HTR-8/SVneo (cell line): ENCODE measurements at regions not wholly inside any gene's neighbourhood (a gene's known extent, or its start where the extent isn't known, plus 50 kb on each side); places are given as distances from the start of the nearest gene placed in this dataset.
"Not testable (repeated sequence)": the region's sequence is repeated elsewhere in the genome, so short reads cannot be mapped to it uniquely, and the experiment has no call there.

ENCODE experiments used
- DNase-seq: peaks from one replicate; pipeline ENCODE4 v3.0.0; 2011; ENCODE audit warnings: low spot score, mixed read lengths; ENCODE audit not compliant: insufficient read length
- FAIRE-seq: peaks from 2 replicates; lab custom pipeline; 2011; peaks lifted over from hg19 to GRCh38; lab: Jason Lieb, UNC

DNA sequence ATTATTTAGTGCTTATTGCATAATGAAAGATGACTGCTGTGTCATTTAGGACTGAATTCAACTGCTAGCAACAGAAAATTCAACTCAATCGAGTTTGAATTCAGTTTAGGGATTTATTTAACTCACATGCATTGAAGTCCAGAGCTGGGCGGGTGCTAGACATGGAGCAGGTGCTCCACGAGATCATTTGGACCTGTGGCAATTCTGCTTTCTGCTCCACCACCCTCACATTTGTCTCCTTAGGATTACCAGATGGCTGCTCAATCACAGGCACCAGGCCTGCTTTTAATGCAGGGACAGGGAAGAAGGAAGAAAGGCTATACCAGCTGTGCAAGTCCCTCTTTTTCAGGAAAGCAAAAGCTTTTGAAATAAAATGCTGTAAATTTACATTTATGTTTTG lies 572.9 kb upstream of the SLC8A1 start:
- FAIRE-seq, result no peak
- DNase-seq, result no peak

DNA sequence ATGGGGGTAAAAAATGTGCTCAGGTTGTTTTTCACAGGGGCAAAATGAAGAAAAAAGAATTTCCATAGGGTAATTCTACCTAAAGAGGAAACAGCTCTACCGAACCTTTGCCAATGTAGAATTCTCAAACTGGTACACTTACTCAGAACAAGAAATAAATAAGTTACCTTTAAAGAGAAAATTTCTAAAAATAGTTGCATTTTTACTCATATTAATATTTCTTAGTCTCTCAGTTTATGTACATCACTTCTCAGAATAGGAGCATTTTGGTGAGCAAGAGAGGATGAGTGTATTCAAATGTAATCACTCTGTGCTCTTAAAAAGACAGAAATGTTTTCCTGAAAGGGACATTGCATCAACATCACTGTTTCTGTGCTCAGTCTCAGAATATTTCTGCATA lies 574.7 kb upstream of the SLC8A1 start:
- DNase-seq (no peak), FAIRE-seq (no peak)

DNA sequence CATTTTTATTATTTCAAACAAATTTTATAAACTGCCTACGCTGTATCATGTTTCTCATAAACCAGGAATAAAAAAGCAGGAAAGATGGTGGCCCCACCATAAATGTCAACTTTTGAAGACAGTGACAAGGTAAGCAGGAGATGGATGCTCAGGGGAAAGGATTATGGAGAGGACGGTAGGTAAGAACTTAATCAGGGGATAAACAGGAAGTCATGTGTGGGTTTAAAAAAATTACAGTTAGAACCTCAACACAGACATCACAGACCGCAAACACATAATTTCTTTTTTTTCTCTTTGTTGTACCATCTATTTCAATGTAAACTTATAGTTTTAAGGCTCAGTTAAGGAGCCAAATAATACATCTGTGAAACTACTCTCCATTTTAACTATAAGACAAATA lies 575.2 kb upstream of the SLC8A1 start:
- DNase-seq (no peak), FAIRE-seq (no peak)

DNA sequence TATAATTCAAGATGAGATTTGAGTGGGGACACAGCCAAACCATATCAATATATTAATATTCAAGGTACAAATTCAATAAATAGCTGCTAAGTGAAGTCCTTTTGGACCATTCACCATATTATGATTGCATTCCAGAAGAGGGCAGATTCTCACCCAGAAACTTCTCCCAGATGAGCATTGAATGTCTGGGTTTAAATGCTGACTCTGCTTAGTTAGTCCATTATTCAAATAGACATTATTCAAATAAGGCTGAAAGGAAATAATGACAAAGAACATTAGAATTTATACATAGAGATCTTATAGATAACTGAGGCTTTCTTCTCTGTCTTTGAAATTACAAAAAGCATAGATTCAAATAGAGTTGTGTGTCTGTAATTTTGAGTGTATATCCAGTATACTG lies 579.4 kb upstream of the SLC8A1 start:
- DNase-seq (no peak), FAIRE-seq (no peak)

DNA sequence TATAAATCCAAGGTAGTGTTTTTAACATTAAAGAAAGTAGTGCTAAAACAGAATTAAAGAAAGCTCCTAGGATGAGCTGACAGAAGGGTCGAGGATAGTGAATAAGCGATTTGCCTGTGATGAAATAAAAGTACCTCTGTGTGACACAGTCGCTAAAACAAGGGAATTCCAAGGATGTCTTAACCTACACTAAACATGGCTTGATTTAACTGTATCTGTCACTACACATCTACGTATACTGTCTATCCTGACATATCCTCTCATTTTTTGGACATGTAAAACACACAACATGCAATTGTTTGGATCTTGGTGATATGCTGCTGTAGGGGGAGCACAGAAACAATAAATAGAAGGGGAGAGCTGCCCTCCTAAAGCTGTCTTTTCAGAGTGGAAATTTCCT lies 580.8 kb upstream of the SLC8A1 start:
- no peak for FAIRE-seq

DNA sequence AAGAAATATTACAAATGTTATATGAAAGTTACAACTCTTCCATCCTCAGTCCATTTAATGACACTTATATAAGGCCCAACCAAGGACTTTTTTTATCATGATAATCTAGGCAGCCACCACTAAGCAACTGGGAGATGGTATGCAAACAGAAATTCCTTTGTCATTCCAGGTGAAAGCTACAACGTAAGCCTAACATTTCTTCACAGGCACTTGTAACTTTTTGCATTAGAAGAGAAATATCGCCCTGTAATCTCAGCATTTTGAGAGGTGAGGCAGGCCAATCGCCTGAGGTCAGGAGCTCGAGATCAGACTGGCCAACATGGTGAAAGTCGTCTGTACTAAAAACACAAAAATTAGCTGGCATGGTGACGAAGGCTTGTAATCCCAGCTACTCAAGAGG lies 581.2 kb upstream of the SLC8A1 start:
- FAIRE-seq, result no peak

More for the DNA sequence above, 580.8 kb upstream of the SLC8A1 start:
- DNase-seq, result no peak

DNA sequence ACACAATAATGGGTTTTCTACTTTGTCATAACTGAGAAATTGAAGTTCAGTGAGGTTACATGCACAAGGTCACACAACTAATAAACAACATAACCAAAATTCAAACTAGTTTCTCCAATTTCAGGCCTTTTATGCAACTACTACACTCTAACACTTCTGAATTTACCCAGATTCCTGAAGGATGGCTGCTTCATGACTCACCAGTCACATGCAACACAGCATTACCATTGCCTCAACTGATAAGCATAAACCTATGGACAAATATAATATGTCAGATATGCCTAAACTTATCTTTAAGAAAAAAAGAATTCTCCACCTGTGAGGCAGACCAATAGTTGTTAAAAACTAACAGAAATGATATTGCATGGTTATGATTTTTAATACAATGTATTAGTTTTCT lies 586.5 kb upstream of the SLC8A1 start:
- FAIRE-seq, result no peak
- DNase-seq, result peak; percentile 6

More for the DNA sequence above, 581.2 kb upstream of the SLC8A1 start:
- no peak for DNase-seq

DNA sequence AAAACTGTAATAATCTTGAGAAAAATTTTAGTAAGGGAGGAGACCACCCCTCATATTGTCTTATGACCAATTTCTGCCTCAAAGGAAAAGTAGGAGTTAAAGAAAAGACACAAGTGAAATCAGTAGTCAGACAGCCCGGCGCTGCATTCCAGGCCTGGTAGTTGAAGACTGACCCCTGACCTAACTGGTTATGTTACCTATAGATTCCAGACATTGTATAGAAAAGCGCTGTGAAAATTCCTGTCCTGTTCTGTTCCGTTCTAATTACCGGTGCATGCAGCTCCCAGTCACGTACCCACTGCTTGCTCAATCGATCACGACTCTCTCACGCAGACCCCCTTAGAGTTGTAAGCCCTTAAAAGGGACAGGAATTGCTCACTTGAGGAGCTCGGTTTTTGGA lies 587.9 kb upstream of the SLC8A1 start:
- not testable (repeated sequence) for FAIRE-seq, DNase-seq

DNA sequence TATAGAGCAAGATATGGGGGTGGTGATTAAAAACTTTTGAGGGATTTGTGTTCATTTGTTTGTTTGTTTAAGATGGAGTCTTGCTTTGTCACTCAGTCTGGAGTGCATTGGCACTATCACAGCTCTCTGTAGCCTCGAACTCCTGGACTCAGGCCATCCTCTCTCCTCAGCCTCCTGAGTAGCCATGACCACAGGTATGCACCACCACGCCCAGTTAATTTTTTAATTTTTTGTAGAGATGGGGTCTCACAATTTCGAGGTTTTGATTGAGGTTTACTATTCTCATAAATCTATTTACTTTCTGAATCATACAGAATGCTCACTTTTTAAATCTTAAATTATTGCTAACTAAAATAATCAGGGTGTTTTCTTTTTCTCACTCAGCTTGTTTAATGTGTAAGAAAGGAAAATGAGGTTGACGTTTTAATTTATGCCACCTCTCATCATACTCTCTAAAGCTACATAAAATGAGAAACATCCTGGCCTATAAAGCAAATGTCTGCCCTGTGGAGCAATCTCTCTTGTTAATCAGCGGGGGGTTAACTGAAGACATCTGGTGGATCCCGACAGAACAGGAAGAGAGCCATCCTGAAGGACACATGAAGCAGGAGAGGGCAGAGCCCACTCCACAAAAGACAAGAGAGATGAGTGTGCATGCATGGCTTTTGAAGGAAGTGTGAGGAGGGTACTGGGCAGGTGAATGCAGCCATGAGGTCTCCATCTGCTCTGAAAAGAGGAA lies 589.1 kb upstream of the SLC8A1 start:
- DNase-seq (no peak), FAIRE-seq (no peak)

DNA sequence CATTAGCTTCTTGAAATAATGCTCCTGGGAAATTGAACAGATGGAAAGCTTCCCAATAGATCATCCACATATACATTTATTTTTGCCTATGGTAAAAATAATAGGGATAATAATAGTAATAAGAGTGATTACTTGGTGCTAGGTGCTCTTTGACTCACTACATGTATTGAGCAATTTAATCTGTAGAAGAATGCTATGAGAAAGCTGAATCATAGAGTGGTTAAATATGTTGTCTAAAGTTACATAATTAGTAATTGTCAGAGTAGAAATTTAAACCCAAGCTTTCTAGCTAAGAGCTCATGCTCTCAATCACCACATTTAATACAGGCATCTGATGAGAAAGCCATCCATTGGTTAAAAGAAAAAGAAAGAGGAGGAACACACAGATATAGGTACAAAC lies 590.5 kb upstream of the SLC8A1 start:
- FAIRE-seq, result no peak
- DNase-seq, result no peak

DNA sequence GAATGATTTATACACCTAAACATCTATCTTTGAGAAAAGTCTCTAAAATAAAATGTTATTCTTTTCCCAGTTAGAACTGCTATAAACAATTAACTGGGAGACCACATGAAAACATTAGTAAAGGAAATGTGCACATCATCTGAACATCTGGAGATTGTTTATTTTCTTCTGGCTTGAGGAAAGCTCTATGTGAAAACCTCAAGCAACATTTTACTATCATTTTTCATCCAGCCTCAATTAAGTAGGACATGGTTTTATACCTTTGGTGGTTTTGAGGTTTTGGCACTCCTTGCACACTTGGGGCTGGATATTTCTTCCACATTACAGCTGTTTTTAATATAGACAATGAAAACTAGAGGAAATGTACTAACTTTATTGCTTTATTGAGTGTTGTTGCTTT lies 609.5 kb upstream of the SLC8A1 start:
- no peak for DNase-seq
- no peak for FAIRE-seq

DNA sequence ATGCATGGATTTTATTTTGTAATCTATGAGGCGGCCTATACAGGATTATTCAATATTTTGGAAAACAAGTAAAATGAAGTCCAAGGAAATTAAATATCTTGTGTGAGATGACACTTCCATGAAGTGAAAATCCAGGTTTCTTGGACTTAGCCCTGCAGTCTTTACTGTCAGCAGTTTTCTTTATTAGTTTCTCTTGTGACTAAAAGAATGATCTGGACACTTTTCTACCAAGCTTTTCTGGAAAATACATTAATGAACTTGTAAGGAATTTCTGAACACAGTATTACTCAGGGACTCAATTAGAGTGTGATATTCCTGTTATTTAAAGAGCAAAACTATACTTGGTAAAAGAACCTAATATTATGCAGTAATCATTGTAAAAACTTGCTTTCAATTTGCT lies 610.4 kb upstream of the SLC8A1 start:
- FAIRE-seq (no peak), DNase-seq (no peak)

DNA sequence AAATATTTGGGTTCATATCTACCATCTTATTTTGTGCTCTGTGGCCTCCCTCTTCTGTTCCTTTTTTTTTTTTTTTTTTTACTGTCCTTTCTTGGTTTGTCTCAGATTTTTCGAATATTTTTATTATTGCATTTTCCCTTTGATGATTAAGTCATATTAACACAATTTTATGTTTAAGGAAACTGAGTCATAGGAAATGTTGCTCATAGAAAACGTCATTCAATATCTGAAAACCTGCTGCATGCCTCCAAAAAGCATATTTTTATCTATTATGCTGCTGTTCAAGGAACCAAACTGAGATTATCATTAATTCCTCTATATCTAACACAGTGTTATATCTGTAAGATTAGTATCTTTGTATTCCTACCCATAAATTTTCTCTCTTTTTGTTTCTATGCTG lies 614.3 kb upstream of the SLC8A1 start:
- DNase-seq (no peak), FAIRE-seq (no peak)

DNA sequence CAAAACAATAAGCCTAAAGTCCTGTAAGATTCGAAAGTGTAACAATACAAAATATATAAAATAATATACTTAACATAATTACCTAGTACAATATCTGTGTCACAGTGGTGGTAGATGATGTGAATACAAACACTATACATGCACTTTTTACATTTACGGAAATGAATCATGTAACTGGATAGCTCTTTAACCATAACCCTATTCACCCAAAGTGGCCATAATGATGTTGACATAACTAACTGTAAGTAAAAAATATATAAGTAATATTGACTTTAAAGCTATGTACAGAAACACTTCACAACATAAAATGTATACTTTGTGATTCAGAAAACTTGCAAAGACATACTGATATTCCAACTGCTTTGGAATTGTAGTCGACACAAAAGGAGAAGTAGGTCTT lies 616.9 kb upstream of the SLC8A1 start:
- DNase-seq (no peak), FAIRE-seq (no peak)

DNA sequence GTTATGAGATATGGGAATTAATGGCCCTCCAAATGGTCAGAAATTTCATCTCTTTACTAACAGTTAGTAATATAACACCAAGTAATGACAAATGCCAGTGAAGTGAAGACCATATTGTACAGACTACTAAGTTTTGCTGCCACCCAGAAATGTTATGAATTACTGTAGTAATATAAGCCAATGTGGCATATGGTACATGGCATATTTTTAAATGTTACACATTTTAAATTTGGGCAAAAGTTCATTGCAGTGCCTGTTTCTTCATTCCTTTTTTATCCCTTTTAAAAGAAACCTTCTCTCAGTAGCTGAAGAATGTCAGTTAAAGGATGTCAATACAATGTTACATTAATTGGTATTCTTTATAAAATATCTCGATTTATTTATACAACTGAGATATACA lies 626.5 kb upstream of the SLC8A1 start:
- no peak for FAIRE-seq
- no peak for DNase-seq

DNA sequence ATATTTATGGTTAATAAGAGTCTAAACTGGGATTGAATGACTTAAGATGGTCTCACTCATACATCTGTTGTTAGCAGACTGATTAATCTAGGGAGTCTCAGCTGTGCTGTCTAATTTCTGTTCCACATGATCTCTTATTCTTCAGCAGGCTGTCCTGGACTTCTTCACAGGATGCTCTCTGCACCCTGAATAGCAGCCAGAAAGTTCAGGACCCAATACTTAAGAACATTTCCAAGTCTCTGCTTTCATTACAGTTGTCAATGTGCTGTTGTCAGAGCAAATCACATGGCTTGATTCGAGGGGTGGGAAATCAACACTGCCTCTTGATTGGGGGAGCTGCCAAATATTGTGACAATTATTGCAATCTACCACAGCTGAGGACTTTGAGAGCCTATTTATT lies 627.1 kb upstream of the SLC8A1 start:
- no peak for FAIRE-seq

DNA sequence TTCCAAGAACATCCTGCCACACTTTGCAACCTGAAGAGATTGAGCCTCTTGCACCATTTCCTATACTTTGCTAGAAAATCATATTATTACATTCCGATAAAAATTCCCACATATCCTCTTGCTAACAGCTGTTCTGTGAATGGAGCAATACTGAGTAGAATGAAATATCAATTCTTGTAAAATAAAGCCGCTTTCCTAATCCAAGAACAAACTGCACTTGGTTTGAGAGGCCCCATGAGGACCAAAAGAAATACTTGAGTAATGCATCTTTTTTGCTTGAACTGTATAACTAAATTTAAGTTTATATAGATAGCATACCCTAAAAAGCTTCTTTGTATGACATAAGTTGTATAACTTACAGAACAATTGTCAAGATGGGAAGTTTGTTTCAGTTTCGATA lies 632.4 kb upstream of the SLC8A1 start:
- DNase-seq, result no peak
- no peak for FAIRE-seq

More for the DNA sequence above, 627.1 kb upstream of the SLC8A1 start:
- no peak for DNase-seq

DNA sequence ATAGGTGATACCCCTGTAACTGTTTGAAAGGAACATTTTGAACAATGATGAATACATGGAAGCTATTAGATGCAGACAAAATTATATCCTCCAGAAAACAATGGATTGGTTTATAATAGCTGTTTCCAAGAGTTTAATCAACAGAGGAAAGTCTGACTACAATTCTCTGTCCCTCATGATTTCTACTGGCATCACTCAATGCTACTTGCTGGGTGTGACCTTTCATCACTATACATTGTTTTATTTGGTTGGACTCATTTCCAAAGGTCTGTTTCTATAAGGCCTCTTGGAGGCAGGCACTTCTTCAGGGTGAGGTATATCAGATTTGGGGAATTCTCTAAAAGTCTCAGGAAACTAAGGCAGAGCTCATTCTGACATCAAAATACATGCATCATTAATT lies 636.1 kb upstream of the SLC8A1 start:
- FAIRE-seq, result no peak
- no peak for DNase-seq

DNA sequence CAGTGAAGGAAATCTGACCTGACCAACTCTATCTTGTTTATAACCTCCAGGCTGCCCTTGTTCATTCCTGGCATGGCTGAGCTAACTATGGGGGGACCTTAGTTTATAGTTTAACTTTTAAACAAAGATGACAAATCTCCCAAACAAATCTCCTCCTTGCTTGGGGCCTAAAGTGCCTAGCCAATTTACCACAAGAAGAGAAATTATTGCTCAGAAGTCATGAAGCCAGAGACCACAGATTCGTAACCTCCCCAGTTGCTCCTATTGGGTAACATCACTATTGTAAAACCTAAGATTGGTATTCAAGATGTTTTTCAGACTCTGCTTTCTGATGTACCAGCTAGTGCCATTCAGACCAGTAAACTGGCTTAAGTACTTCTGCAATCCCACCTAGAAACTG lies 649.4 kb upstream of the SLC8A1 start:
- FAIRE-seq (no peak), DNase-seq (no peak)

DNA sequence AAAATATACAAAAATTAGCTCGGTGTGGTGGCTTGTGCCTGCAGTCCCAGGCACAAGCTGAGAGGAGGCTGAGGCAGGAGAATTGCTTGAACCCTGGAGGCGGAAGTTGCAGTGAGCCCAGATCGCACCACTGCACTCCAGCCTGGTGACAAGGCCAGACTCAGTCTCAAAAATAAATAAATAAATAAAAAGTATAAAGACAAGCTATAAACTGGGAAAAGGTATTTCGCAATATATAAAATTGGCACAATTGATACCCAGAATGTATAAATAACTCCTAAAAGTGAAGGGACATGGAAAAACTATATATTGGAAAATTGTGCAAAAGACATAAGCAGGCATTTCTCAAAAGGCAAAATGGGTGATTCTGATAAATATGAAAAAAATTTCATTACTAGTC lies 657.9 kb upstream of the SLC8A1 start:
- no peak for FAIRE-seq

DNA sequence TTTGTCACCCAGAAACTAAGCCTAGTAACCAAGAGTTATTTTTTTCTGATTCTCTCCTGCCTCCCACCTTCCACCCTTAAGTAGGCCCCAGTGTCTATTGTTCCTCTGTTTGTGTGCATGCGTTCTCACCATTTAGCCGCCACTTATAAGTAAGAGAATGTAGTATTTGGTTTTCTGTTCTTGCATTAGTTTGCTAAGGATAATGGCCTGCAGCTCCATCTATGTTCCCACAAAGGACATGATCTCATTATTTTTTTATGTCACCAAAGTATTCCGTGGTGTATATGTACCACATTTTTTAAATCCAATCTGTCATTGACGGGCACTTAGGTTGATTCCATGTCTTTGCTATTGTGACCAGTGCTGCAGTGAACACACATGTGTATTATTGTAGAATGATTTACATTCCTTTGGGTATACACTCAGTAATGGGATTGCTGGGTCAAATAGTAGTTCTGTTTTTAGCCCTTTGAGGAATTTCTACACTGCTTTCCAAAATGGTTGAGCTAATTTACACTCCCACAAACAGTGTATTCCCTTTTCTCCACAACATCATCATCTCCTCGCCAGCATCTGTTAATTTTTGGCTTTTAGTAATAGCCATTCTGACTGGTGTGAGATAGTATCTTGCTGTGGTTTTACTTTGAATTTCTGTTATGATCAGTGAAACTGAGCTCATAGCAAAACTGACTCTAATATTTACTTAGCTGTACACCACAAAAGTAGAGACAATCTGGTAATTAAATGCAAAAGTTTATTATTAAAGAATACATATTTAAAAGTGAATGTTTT lies 660.1 kb upstream of the SLC8A1 start:
- no peak for DNase-seq
- FAIRE-seq, result no peak

More for the DNA sequence above, 657.9 kb upstream of the SLC8A1 start:
- no peak for DNase-seq
